ENCODE measurements at regions not wholly inside any gene's neighbourhood (a gene's known extent, or its start where the extent isn't known, plus 50 kb on each side); places are given as distances from the start of the nearest gene placed in this dataset.

- no peak overlapping the region for H3K4me3 ChIP-seq (ENCODE audit: low read depth, low read length)
- no peaks in the 10 kb centered on the region for H3K9me3 ChIP-seq (ENCODE audit: control insufficient read depth, insufficient read depth, low read length)
These were observed 544.5 kb upstream of the DAB1 start for GRCh38 chr1:57968321-57968720.

GRCh38 chr1:57966751-57967406 is 543.0 kb upstream of the DAB1 start:
- no peaks in the 10 kb centered on the region for H3K36me3 ChIP-seq (ENCODE audit: control insufficient read depth, insufficient read depth, low read length)
- no peak overlapping the region for H3K4me3 ChIP-seq (ENCODE audit: low read depth, low read length)
- H3K9ac ChIP-seq (ENCODE audit: low read depth, low read length) = no peak overlapping the region
- H3K9me3 ChIP-seq (ENCODE audit: control insufficient read depth, insufficient read depth, low read length) = no peaks in the 10 kb centered on the region
- H3K4me1 ChIP-seq (ENCODE audit: control insufficient read depth, insufficient read depth, low read length) = peaks cover 8% of the 10 kb centered on the region
- H3K27me3 ChIP-seq (ENCODE audit: control insufficient read depth, insufficient read depth, low read length) = no peaks in the 10 kb centered on the region

More at GRCh38 chr1:57968321-57968720, 544.5 kb upstream of the DAB1 start:
- H3K9ac ChIP-seq (ENCODE audit: low read depth, low read length) = no peak overlapping the region
- no peaks in the 10 kb centered on the region for H3K27me3 ChIP-seq (ENCODE audit: control insufficient read depth, insufficient read depth, low read length)
- H3K4me1 ChIP-seq (ENCODE audit: control insufficient read depth, insufficient read depth, low read length) = peaks cover 8% of the 10 kb centered on the region
- no peaks in the 10 kb centered on the region for H3K36me3 ChIP-seq (ENCODE audit: control insufficient read depth, insufficient read depth, low read length)

- H3K36me3 ChIP-seq (ENCODE audit: control insufficient read depth, insufficient read depth, low read length) = no peaks in the 10 kb centered on the region
- no peak overlapping the region for H3K9ac ChIP-seq (ENCODE audit: low read depth, low read length)
- no peaks in the 10 kb centered on the region for H3K27me3 ChIP-seq (ENCODE audit: control insufficient read depth, insufficient read depth, low read length)
- H3K9me3 ChIP-seq (ENCODE audit: control insufficient read depth, insufficient read depth, low read length) = no peaks in the 10 kb centered on the region
- H3K4me3 ChIP-seq (ENCODE audit: low read depth, low read length) = no peak overlapping the region
- peaks cover 8% of the 10 kb centered on the region for H3K4me1 ChIP-seq (ENCODE audit: control insufficient read depth, insufficient read depth, low read length)
These were observed 542.5 kb upstream of the DAB1 start for GRCh38 chr1:57966340-57966739.

- H3K9ac ChIP-seq (ENCODE audit: low read depth, low read length) = no peak overlapping the region
- H3K27me3 ChIP-seq (ENCODE audit: control insufficient read depth, insufficient read depth, low read length) = no peaks in the 10 kb centered on the region
- no peak overlapping the region for H3K4me3 ChIP-seq (ENCODE audit: low read depth, low read length)
- H3K9me3 ChIP-seq (ENCODE audit: control insufficient read depth, insufficient read depth, low read length) = no peaks in the 10 kb centered on the region
- no peaks in the 10 kb centered on the region for H3K36me3 ChIP-seq (ENCODE audit: control insufficient read depth, insufficient read depth, low read length)
- H3K4me1 ChIP-seq (ENCODE audit: control insufficient read depth, insufficient read depth, low read length) = peaks cover 2% of the 10 kb centered on the region
These were observed 539.7 kb upstream of the DAB1 start for GRCh38 chr1:57963581-57963980.

- Histone ChIP-seq H3K9me3 (ENCODE audit: control insufficient read depth, insufficient read depth, low read length) (no peaks in the 10 kb centered on the region), H3K36me3 (ENCODE audit: control insufficient read depth, insufficient read depth, low read length) (no peaks in the 10 kb centered on the region), H3K4me3 (ENCODE audit: low read depth, low read length) (no peak overlapping the region), H3K27me3 (ENCODE audit: control insufficient read depth, insufficient read depth, low read length) (no peaks in the 10 kb centered on the region), H3K9ac (ENCODE audit: low read depth, low read length) (no peak overlapping the region), H3K4me1 (ENCODE audit: control insufficient read depth, insufficient read depth, low read length) (no peaks in the 10 kb centered on the region)
These were observed 535.8 kb upstream of the DAB1 start for GRCh38 chr1:57959531-57960241.

- Histone ChIP-seq H3K9ac (ENCODE audit: low read depth, low read length) (no peak overlapping the region), H3K4me3 (ENCODE audit: low read depth, low read length) (no peak overlapping the region), H3K36me3 (ENCODE audit: control insufficient read depth, insufficient read depth, low read length) (no peaks in the 10 kb centered on the region), H3K27me3 (ENCODE audit: control insufficient read depth, insufficient read depth, low read length) (no peaks in the 10 kb centered on the region), H3K4me1 (ENCODE audit: control insufficient read depth, insufficient read depth, low read length) (no peaks in the 10 kb centered on the region), H3K9me3 (ENCODE audit: control insufficient read depth, insufficient read depth, low read length) (no peaks in the 10 kb centered on the region)
These were observed 533.7 kb upstream of the DAB1 start for GRCh38 chr1:57957576-57957975.

GRCh38 chr1:57951390-57951789 is 527.5 kb upstream of the DAB1 start:
- Histone ChIP-seq H3K9ac (ENCODE audit: low read depth, low read length) (no peak overlapping the region), H3K9me3 (ENCODE audit: control insufficient read depth, insufficient read depth, low read length) (no peaks in the 10 kb centered on the region)

GRCh38 chr1:57949168-57949567 is 525.3 kb upstream of the DAB1 start:
- no peak overlapping the region for H3K4me3 ChIP-seq (ENCODE audit: low read depth, low read length)
- H3K9me3 ChIP-seq (ENCODE audit: control insufficient read depth, insufficient read depth, low read length) = no peaks in the 10 kb centered on the region
- no peaks in the 10 kb centered on the region for H3K27me3 ChIP-seq (ENCODE audit: control insufficient read depth, insufficient read depth, low read length)
- no peaks in the 10 kb centered on the region for H3K36me3 ChIP-seq (ENCODE audit: control insufficient read depth, insufficient read depth, low read length)
- no peaks in the 10 kb centered on the region for H3K4me1 ChIP-seq (ENCODE audit: control insufficient read depth, insufficient read depth, low read length)
- H3K9ac ChIP-seq (ENCODE audit: low read depth, low read length) = no peak overlapping the region

More at GRCh38 chr1:57951390-57951789, 527.5 kb upstream of the DAB1 start:
- H3K4me3 ChIP-seq (ENCODE audit: low read depth, low read length) = no peak overlapping the region
- H3K36me3 ChIP-seq (ENCODE audit: control insufficient read depth, insufficient read depth, low read length) = no peaks in the 10 kb centered on the region
- no peaks in the 10 kb centered on the region for H3K27me3 ChIP-seq (ENCODE audit: control insufficient read depth, insufficient read depth, low read length)
- H3K4me1 ChIP-seq (ENCODE audit: control insufficient read depth, insufficient read depth, low read length) = no peaks in the 10 kb centered on the region

GRCh38 chr1:57947471-57947870 is 523.6 kb upstream of the DAB1 start:
- Histone ChIP-seq H3K27me3 (ENCODE audit: control insufficient read depth, insufficient read depth, low read length) (no peaks in the 10 kb centered on the region), H3K4me3 (ENCODE audit: low read depth, low read length) (no peak overlapping the region), H3K9ac (ENCODE audit: low read depth, low read length) (no peak overlapping the region), H3K4me1 (ENCODE audit: control insufficient read depth, insufficient read depth, low read length) (no peaks in the 10 kb centered on the region), H3K36me3 (ENCODE audit: control insufficient read depth, insufficient read depth, low read length) (no peaks in the 10 kb centered on the region), H3K9me3 (ENCODE audit: control insufficient read depth, insufficient read depth, low read length) (no peaks in the 10 kb centered on the region)

- Histone ChIP-seq H3K4me1 (ENCODE audit: control insufficient read depth, insufficient read depth, low read length) (no peaks in the 10 kb centered on the region), H3K4me3 (ENCODE audit: low read depth, low read length) (no peak overlapping the region), H3K9me3 (ENCODE audit: control insufficient read depth, insufficient read depth, low read length) (no peaks in the 10 kb centered on the region), H3K9ac (ENCODE audit: low read depth, low read length) (no peak overlapping the region), H3K27me3 (ENCODE audit: control insufficient read depth, insufficient read depth, low read length) (no peaks in the 10 kb centered on the region), H3K36me3 (ENCODE audit: control insufficient read depth, insufficient read depth, low read length) (no peaks in the 10 kb centered on the region)
These were observed 521.2 kb upstream of the DAB1 start for GRCh38 chr1:57945045-57945444.

- H3K9me3 ChIP-seq (ENCODE audit: control insufficient read depth, insufficient read depth, low read length) = no peaks in the 10 kb centered on the region
- no peak overlapping the region for H3K9ac ChIP-seq (ENCODE audit: low read depth, low read length)
- no peaks in the 10 kb centered on the region for H3K27me3 ChIP-seq (ENCODE audit: control insufficient read depth, insufficient read depth, low read length)
- H3K4me1 ChIP-seq (ENCODE audit: control insufficient read depth, insufficient read depth, low read length) = no peaks in the 10 kb centered on the region
- H3K4me3 ChIP-seq (ENCODE audit: low read depth, low read length) = no peak overlapping the region
- H3K36me3 ChIP-seq (ENCODE audit: control insufficient read depth, insufficient read depth, low read length) = no peaks in the 10 kb centered on the region
These were observed 519.5 kb upstream of the DAB1 start for GRCh38 chr1:57943365-57943764.

- H3K9ac ChIP-seq (ENCODE audit: low read depth, low read length) = no peak overlapping the region
- no peaks in the 10 kb centered on the region for H3K27me3 ChIP-seq (ENCODE audit: control insufficient read depth, insufficient read depth, low read length)
- H3K4me1 ChIP-seq (ENCODE audit: control insufficient read depth, insufficient read depth, low read length) = no peaks in the 10 kb centered on the region
- no peak overlapping the region for H3K4me3 ChIP-seq (ENCODE audit: low read depth, low read length)
- H3K9me3 ChIP-seq (ENCODE audit: control insufficient read depth, insufficient read depth, low read length) = no peaks in the 10 kb centered on the region
- no peaks in the 10 kb centered on the region for H3K36me3 ChIP-seq (ENCODE audit: control insufficient read depth, insufficient read depth, low read length)
These were observed 510.9 kb upstream of the DAB1 start for GRCh38 chr1:57934745-57935144.
